ENCODE measurements at regions not wholly inside any gene's neighbourhood (a gene's known extent, or its start where the extent isn't known, plus 50 kb on each side); places are given as distances from the start of the nearest gene placed in this dataset.
A peak's percentile ranks its signal among the peaks of the same experiment; 100 is the strongest.

DNA sequence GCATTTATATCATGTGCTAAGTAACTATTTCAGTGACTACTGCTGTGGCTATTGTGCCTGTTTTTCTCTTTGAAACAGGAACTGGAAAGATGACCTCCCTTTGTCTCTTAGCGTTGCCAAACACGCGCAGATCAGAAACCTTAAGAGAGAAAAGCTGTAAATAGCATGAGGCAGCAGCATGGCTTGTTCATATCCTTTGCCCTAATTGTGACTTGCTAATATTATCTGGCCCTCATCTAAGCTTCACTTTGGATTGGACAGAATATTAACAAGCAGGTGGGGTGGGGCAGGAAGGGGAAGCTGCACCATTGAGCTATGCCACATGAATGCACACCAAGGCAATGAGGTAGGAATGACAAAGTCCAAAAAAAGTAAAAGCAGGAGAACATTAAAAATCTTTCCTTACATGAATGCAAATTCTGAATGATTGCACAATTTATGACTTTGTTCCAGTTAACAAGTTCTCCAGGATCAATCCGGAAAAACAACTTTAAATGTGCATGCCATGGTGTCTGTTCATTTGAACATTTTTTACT lies 128.4 kb downstream of the IRS1 start:
- H3K4me3 ChIP-seq (ENCODE audit: control insufficient read depth, low read depth, low read length), result no peak overlapping the region

DNA sequence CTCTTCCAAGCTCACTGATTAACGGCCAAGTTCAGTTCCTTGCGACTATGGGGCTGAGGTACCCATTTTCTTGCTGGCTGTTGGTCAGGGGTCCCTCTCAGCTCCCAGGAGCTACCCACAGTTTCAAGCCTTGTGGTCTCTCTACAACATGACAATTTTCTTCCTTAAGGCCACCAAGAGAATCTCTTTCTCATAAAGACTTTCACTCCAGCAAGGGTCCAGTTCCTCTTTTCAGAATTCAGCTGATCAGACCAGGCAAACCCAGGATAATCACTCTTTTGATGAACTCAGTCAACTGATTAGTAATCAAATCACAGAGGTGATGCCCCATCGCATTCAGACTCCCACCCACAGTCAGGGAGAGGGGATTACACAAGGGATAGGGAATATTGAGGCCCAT lies 129.7 kb downstream of the IRS1 start:
- TF ChIP-seq, protein P1, sequence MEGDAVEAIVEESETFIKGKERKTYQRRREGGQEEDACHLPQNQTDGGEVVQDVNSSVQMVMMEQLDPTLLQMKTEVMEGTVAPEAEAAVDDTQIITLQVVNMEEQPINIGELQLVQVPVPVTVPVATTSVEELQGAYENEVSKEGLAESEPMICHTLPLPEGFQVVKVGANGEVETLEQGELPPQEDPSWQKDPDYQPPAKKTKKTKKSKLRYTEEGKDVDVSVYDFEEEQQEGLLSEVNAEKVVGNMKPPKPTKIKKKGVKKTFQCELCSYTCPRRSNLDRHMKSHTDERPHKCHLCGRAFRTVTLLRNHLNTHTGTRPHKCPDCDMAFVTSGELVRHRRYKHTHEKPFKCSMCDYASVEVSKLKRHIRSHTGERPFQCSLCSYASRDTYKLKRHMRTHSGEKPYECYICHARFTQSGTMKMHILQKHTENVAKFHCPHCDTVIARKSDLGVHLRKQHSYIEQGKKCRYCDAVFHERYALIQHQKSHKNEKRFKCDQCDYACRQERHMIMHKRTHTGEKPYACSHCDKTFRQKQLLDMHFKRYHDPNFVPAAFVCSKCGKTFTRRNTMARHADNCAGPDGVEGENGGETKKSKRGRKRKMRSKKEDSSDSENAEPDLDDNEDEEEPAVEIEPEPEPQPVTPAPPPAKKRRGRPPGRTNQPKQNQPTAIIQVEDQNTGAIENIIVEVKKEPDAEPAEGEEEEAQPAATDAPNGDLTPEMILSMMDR (conservative IDR thresholded peaks at IDR 0.05; ENCODE audit: control insufficient read depth, insufficient read depth, low read depth, low read length), result no peak

More for the DNA sequence above, 128.4 kb downstream of the IRS1 start:
- peak; percentile 55 for DNase-seq (ENCODE audit: low read depth)
- TF ChIP-seq, protein P1 (conservative IDR thresholded peaks at IDR 0.05; ENCODE audit: control insufficient read depth, insufficient read depth, low read depth, low read length), result no peak

DNA sequence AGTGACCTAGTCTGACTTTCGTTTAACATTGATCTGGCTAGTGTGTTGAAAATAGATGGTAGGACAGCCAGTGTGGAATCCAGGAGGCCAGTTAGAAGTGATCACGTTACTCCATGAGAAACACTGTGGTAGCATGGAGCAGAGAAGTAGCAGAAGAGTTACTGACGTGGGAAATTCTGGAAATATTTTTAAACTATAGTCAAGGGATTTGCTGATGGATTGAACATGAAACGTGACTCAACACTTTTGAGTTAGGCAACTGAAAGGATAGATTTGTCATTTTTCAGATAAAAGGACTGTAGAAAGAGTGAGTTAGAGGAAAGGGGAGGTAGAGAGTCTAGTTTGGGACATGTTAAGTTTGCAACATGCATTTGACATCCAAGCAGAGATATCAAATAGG lies 130.4 kb downstream of the IRS1 start:
- TF ChIP-seq, protein P1 (conservative IDR thresholded peaks at IDR 0.05; ENCODE audit: control insufficient read depth, insufficient read depth, low read depth, low read length), result no peak

More for the DNA sequence above, 129.7 kb downstream of the IRS1 start:
- H3K4me3 ChIP-seq (ENCODE audit: control insufficient read depth, low read depth, low read length), result no peak overlapping the region
- no peak for DNase-seq (ENCODE audit: low read depth)

DNA sequence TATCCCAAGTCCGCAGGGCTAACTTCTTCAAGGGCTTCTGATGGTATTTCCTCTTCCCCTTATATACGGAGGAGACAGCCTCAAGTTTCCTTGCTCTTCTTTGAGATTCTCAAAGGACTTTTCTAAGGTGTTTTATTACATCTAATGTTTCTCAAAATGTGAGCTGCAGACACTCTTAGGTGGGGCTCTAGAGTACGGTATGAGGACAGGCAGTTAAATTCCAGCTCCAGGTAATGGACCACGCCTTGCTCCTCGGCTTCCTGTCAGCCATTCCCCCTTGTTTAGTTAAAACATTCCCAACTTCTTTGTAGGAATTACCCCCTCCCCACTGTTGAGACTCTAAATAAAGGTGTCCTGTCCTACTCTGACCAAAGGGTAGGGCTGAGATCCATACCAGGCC lies 131.9 kb downstream of the IRS1 start:
- no peak overlapping the region for H3K4me3 ChIP-seq (ENCODE audit: control insufficient read depth, low read depth, low read length)
- DNase-seq (ENCODE audit: low read depth), result no peak
- TF ChIP-seq, protein P1 (conservative IDR thresholded peaks at IDR 0.05; ENCODE audit: control insufficient read depth, insufficient read depth, low read depth, low read length), result no peak

More for the DNA sequence above, 130.4 kb downstream of the IRS1 start:
- DNase-seq (ENCODE audit: low read depth), result peak; percentile 73
- H3K4me3 ChIP-seq (ENCODE audit: control insufficient read depth, low read depth, low read length), result no peak overlapping the region

DNA sequence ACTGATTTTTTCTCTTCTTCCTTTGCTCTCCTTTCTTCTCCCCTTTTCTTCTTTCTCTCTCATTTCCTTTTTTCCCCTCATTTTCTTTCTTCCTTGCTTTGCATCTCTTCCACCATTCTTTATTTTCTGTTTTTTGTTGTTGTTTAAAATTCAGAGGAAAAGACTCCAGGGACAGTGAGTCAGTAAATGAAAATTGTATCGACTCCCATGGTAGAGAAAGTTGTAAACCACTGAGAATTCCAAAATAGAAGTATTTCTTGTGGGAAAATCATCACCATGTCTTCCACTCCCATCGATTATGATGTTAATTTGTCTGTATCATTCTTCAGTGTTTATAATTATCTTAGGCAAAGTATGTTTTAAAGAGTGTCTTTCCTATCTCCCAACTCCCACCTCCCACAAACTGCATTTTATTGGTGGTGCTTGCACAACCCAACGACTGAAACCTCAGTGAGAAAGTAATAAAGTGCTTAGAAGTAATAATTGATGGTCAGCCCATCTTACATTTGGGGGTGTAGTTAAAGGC lies 134.3 kb downstream of the IRS1 start:
- no peak overlapping the region for H3K4me3 ChIP-seq (ENCODE audit: control insufficient read depth, low read depth, low read length)
- TF ChIP-seq, protein P1 (conservative IDR thresholded peaks at IDR 0.05; ENCODE audit: control insufficient read depth, insufficient read depth, low read depth, low read length), result no peak
- DNase-seq (ENCODE audit: low read depth), result peak; percentile 57

DNA sequence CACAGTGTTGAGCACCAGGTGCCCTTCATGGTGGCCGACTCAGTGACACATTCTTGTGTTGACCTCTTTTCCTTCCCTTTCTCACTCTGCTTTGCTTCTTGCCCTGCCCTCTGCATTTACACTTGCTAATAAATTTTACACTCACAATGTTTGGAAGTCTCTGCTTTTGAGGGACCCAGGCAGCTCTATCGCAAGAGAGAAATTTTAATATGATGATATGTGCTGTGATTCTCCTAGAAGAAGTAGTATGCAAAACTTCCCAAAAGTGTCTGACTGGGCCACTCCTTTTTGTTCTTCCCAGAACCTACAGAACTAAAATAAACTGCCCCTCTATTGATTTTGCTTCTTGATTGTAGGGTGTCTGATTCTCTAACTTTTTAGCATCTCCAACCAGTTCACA lies 135.0 kb downstream of the IRS1 start:
- no peak overlapping the region for H3K4me3 ChIP-seq (ENCODE audit: control insufficient read depth, low read depth, low read length)
- no peak for DNase-seq (ENCODE audit: low read depth)

More for the DNA sequence above, 135.0 kb downstream of the IRS1 start:
- TF ChIP-seq, protein P1 (conservative IDR thresholded peaks at IDR 0.05; ENCODE audit: control insufficient read depth, insufficient read depth, low read depth, low read length), result no peak
